ENCODE measurements at regions not wholly inside any gene's neighbourhood (a gene's known extent, or its start where the extent isn't known, plus 50 kb on each side); places are given as distances from the start of the nearest gene placed in this dataset.

DNA sequence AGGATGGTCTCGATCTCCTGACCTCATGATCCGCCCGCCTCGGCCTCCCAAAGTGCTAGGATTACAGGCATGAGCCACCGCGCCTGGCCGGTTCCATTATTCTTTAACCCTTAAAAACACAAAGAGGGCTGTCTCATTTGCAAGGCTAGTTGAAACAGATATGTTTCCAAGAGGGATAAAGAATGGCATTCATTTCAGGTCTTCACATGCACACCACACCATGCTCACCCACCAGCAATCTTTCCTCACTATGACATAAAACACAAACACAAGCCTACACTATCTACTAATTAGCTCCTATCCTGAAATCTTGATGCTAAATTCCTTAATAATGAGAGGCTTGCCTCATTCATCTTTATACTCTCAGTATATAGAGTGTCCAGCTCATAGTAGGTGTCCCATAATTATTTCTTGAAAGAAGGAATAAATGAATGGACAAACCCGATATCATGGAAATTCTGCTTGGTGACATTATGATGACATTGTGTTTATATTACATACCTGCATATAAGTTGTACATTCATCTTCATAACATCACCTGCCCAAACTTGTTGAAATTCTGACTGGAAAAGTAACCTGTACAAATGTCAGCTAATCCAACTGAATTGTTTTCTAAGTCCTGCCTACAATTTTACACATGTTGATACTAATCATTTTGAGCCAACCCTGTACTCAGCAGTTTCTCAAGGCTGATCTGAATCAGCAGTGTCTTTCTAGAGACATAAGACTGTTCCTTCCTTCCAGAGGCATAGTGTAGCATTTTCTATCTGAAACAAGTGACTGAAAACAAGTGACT, 408.5 kb downstream of the KLHL13 start:
- Mint-ChIP-seq H3K27me3 (ENCODE audit: insufficient read depth, unreplicated experiment) (no peaks in the 10 kb centered on the region), H3K4me3 (ENCODE audit: unreplicated experiment) (no peak overlapping the region), H3K9me3 (ENCODE audit: unreplicated experiment) (no peaks in the 10 kb centered on the region), H3K4me1 (ENCODE audit: low read depth, unreplicated experiment) (no peaks in the 10 kb centered on the region), H3K36me3 (ENCODE audit: insufficient read depth, unreplicated experiment) (no peaks in the 10 kb centered on the region), H3K27ac (ENCODE audit: unreplicated experiment) (no peak overlapping the region)
- H3K27me3 ChIP-seq (replicated peaks; ENCODE audit: control insufficient read depth, insufficient read depth, low read length), result no peaks in the 10 kb centered on the region
- ChIA-PET POLR2A (no interaction called here), CTCF (no interaction called here)
- BruUV-seq (replicated peaks), result no TSS peak
- no peak for DNase-seq
- intact Hi-C loops (cut with micrococcal nuclease; ENCODE audit: unreplicated experiment), result no loop called here
- TF ChIP-seq, protein P1, sequence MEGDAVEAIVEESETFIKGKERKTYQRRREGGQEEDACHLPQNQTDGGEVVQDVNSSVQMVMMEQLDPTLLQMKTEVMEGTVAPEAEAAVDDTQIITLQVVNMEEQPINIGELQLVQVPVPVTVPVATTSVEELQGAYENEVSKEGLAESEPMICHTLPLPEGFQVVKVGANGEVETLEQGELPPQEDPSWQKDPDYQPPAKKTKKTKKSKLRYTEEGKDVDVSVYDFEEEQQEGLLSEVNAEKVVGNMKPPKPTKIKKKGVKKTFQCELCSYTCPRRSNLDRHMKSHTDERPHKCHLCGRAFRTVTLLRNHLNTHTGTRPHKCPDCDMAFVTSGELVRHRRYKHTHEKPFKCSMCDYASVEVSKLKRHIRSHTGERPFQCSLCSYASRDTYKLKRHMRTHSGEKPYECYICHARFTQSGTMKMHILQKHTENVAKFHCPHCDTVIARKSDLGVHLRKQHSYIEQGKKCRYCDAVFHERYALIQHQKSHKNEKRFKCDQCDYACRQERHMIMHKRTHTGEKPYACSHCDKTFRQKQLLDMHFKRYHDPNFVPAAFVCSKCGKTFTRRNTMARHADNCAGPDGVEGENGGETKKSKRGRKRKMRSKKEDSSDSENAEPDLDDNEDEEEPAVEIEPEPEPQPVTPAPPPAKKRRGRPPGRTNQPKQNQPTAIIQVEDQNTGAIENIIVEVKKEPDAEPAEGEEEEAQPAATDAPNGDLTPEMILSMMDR (IDR thresholded peaks at IDR 0.05; ENCODE audit: insufficient read depth in 1 of 2, low read depth in 1 of 2, low read length in 1 of 2, severe bottlenecking in 1 of 2, unreplicated experiment in 1 of 2), result no peak
- H3K4me3 ChIP-seq (ENCODE audit: low read depth, low read length), result no peak overlapping the region
- no peaks in the 10 kb centered on the region for H3K9me3 ChIP-seq
- H3K36me3 ChIP-seq (ENCODE audit: control insufficient read depth, insufficient read depth, low read length), result no peaks in the 10 kb centered on the region
- H3K4me1 ChIP-seq, result no peaks in the 10 kb centered on the region

DNA sequence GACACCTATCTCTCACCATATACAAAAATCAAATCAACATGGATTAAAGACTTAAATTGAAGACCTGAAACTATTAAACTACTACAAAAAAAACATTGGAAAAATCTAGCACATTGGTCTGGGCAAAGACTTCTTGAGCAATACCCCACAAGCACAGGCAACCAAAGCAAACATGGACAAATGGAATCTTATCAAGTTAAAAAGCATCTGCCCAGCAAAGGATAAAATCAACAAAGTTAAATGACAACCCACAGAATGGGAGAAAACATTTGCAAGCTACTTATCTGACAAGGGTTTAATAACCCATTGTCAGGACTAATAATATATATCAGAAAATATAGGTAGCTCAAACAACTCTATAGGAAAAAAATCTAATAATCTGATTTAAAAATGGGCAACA, 415.6 kb downstream of the KLHL13 start:
- DNase-seq, result no peak
- Histone ChIP-seq H3K36me3 (ENCODE audit: control insufficient read depth, insufficient read depth, low read length) (no peaks in the 10 kb centered on the region), H3K27me3 (replicated peaks; ENCODE audit: control insufficient read depth, insufficient read depth, low read length) (no peaks in the 10 kb centered on the region), H3K4me3 (ENCODE audit: low read depth, low read length) (no peak overlapping the region), H3K4me1 (no peaks in the 10 kb centered on the region), H3K9me3 (no peaks in the 10 kb centered on the region)
- ChIA-PET CTCF (no interaction called here), POLR2A (no interaction called here)
- TF ChIP-seq, protein P1 (IDR thresholded peaks at IDR 0.05; ENCODE audit: insufficient read depth in 1 of 2, low read depth in 1 of 2, low read length in 1 of 2, severe bottlenecking in 1 of 2, unreplicated experiment in 1 of 2), result no peak
- Mint-ChIP-seq H3K4me3 (ENCODE audit: unreplicated experiment) (no peak overlapping the region), H3K9me3 (ENCODE audit: unreplicated experiment) (no peaks in the 10 kb centered on the region), H3K4me1 (ENCODE audit: low read depth, unreplicated experiment) (no peaks in the 10 kb centered on the region), H3K36me3 (ENCODE audit: insufficient read depth, unreplicated experiment) (no peaks in the 10 kb centered on the region), H3K27ac (ENCODE audit: unreplicated experiment) (no peak overlapping the region), H3K27me3 (ENCODE audit: insufficient read depth, unreplicated experiment) (no peaks in the 10 kb centered on the region)
- BruUV-seq (replicated peaks), result no TSS peak
- intact Hi-C loops (cut with micrococcal nuclease; ENCODE audit: unreplicated experiment), result no loop called here

DNA sequence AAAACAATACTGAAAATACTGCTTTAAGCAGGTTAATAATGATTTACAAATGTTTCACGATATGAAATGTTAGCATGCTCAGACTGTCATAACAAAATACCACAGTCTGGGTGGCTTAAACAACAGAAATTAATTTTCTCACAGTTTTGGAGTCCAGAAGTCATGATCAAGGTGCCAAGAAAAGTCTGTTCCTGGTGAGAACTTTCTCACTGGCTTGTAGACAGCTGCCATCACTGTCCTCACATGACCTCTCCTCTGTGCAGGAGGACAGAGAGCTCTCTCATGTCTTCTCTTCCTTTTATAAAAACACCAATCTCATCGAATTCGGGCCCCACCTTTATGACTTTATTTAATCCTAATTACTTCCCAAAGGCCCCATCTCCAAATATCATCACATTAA, 426.7 kb downstream of the KLHL13 start:
- no peak for DNase-seq
- ChIA-PET CTCF (no interaction called here), POLR2A (no interaction called here)
- H3K4me1 Mint-ChIP-seq (ENCODE audit: low read depth, unreplicated experiment), result no peaks in the 10 kb centered on the region
- H3K4me1 ChIP-seq, result no peaks in the 10 kb centered on the region
- H3K4me3 ChIP-seq (ENCODE audit: low read depth, low read length), result no peak overlapping the region
- H3K9me3 ChIP-seq, result no peaks in the 10 kb centered on the region
- H3K27me3 Mint-ChIP-seq (ENCODE audit: insufficient read depth, unreplicated experiment), result no peaks in the 10 kb centered on the region
- BruUV-seq (replicated peaks), result no TSS peak
- H3K9me3 Mint-ChIP-seq (ENCODE audit: unreplicated experiment), result no peaks in the 10 kb centered on the region
- no peaks in the 10 kb centered on the region for H3K36me3 Mint-ChIP-seq (ENCODE audit: insufficient read depth, unreplicated experiment)
- no peaks in the 10 kb centered on the region for H3K27me3 ChIP-seq (replicated peaks; ENCODE audit: control insufficient read depth, insufficient read depth, low read length)
- TF ChIP-seq, protein P1 (IDR thresholded peaks at IDR 0.05; ENCODE audit: insufficient read depth in 1 of 2, low read depth in 1 of 2, low read length in 1 of 2, severe bottlenecking in 1 of 2, unreplicated experiment in 1 of 2), result no peak
- no peak overlapping the region for H3K4me3 Mint-ChIP-seq (ENCODE audit: unreplicated experiment)
- H3K36me3 ChIP-seq (ENCODE audit: control insufficient read depth, insufficient read depth, low read length), result no peaks in the 10 kb centered on the region
- intact Hi-C loops (cut with micrococcal nuclease; ENCODE audit: unreplicated experiment), result no loop called here
- no peak overlapping the region for H3K27ac Mint-ChIP-seq (ENCODE audit: unreplicated experiment)

Data from Caco-2 (cell line).